ENCODE measurements at regions not wholly inside any gene's neighbourhood (a gene's known extent, or its start where the extent isn't known, plus 50 kb on each side); places are given as distances from the start of the nearest gene placed in this dataset.

- H3K36me3 ChIP-seq: no peaks in the 10 kb centered on the region
- no peak overlapping the region for H3K27ac ChIP-seq
- no peak for DNase-seq
- peaks cover 0 to 3% (median 0%) of the 10 kb centered on the region in 8 donors for H3K9me3 ChIP-seq
- H3K27me3 ChIP-seq (replicated peaks in 1 of 7): no peaks in the 10 kb centered on the region
- no peak overlapping the region for H3K4me3 ChIP-seq
- intact Hi-C loops (cut with DNase I; ENCODE audit: low total_unique reads): no loop called here
- TF ChIP-seq CTCF (IDR thresholded peaks at IDR 0.05 in 8 of 11, conservative IDR thresholded peaks at IDR 0.05 in 3 of 11) (no peak), POLR2AphosphoS5 (IDR thresholded peaks at IDR 0.05) (no peak), POLR2A (IDR thresholded peaks at IDR 0.05) (no peak)
- no peaks in the 10 kb centered on the region for H3K4me1 ChIP-seq
- WGBS, 5 donors: 72 to 84% (median 74%) methylated on average over 4 of the region's 4 CpGs
These were observed 100.3 kb upstream of the FAR2 start for GRCh38 chr12:29048787-29049186.

GRCh38 chr12:29050503-29050902, 98.6 kb upstream of the FAR2 start:
- TF ChIP-seq POLR2A (IDR thresholded peaks at IDR 0.05) (no peak), CTCF (IDR thresholded peaks at IDR 0.05 in 8 of 11, conservative IDR thresholded peaks at IDR 0.05 in 3 of 11) (no peak), POLR2AphosphoS5 (IDR thresholded peaks at IDR 0.05) (no peak)
- H3K9me3 ChIP-seq: peaks cover 0 to 5% (median 0%) of the 10 kb centered on the region in 8 donors
- H3K27me3 ChIP-seq (replicated peaks in 1 of 7): no peaks in the 10 kb centered on the region
- H3K4me3 ChIP-seq: no peak overlapping the region
- WGBS, 5 donors: 26 to 55% (median 28%) methylated on average over 3 of the region's 3 CpGs
- H3K4me1 ChIP-seq: no peaks in the 10 kb centered on the region
- intact Hi-C loops (cut with DNase I; ENCODE audit: low total_unique reads): no loop called here
- H3K36me3 ChIP-seq: no peaks in the 10 kb centered on the region
- H3K27ac ChIP-seq: no peak overlapping the region
- no peak for DNase-seq

GRCh38 chr12:29051221-29051620, 97.9 kb upstream of the FAR2 start:
- no peak overlapping the region for H3K27ac ChIP-seq
- H3K36me3 ChIP-seq: no peaks in the 10 kb centered on the region
- H3K27me3 ChIP-seq (replicated peaks in 1 of 7): no peaks in the 10 kb centered on the region
- DNase-seq: no peak
- peaks cover 0 to 5% (median 0%) of the 10 kb centered on the region in 8 donors for H3K9me3 ChIP-seq
- 87 to 93% (median 90%) methylated on average over 2 of the region's 2 CpGs for WGBS, 5 donors
- TF ChIP-seq POLR2AphosphoS5 (IDR thresholded peaks at IDR 0.05) (no peak), CTCF (IDR thresholded peaks at IDR 0.05 in 8 of 11, conservative IDR thresholded peaks at IDR 0.05 in 3 of 11) (no peak), POLR2A (IDR thresholded peaks at IDR 0.05) (no peak)
- intact Hi-C loops (cut with DNase I; ENCODE audit: low total_unique reads): no loop called here
- H3K4me1 ChIP-seq: no peaks in the 10 kb centered on the region
- H3K4me3 ChIP-seq: no peak overlapping the region

- Histone ChIP-seq H3K27me3 (replicated peaks in 1 of 7) (no peaks in the 10 kb centered on the region), H3K4me1 (no peaks in the 10 kb centered on the region), H3K27ac (no peak overlapping the region), H3K4me3 (no peak overlapping the region), H3K36me3 (no peaks in the 10 kb centered on the region), H3K9me3 (peaks cover 0 to 5% (median 0%) of the 10 kb centered on the region in 8 donors)
- intact Hi-C loops (cut with DNase I; ENCODE audit: low total_unique reads): no loop called here
- DNase-seq: no peak
- 81 to 96% (median 85%) methylated on average over 1 of the region's 1 CpG for WGBS, 5 donors
- TF ChIP-seq POLR2AphosphoS5 (IDR thresholded peaks at IDR 0.05) (no peak), CTCF (IDR thresholded peaks at IDR 0.05 in 8 of 11, conservative IDR thresholded peaks at IDR 0.05 in 3 of 11) (no peak), POLR2A (IDR thresholded peaks at IDR 0.05) (no peak)
These were observed 95.5 kb upstream of the FAR2 start for GRCh38 chr12:29053567-29053966.

Measured in spleen (tissue), 11 donors.